ENCODE measurements at regions not wholly inside any gene's neighbourhood (a gene's known extent, or its start where the extent isn't known, plus 50 kb on each side); places are given as distances from the start of the nearest gene placed in this dataset.

DNA sequence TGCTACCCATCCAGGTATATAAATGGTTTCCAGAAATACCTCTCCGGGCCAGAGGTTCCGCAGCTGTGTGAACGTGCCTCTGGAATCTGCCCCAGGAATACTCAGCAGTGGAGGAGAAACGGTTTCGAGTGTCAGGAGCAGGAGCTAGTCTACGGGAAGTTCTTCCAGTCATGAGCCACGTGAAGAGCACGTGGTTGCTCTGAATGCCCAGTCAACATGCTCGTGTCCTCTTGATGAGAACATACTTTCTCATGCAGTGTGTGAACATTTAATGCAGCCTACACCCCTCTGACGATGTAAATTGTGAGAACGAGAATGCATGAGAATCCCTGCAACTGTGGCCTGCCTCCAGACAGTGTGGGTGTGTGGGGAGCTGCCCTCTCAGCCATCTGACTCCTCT, 277.0 kb upstream of the SHH start:
- Histone ChIP-seq H4K20me1 (ENCODE audit: control insufficient read depth, insufficient read depth, low read depth, low read length) (no peaks in the 10 kb centered on the region), H3K36me3 (ENCODE audit: control insufficient read depth, low read length) (no peaks in the 10 kb centered on the region), H3K4me2 (ENCODE audit: low read length) (no peak overlapping the region), H3K4me3 (ENCODE audit: low read length) (no peak overlapping the region), H3K27ac (ENCODE audit: low read depth, low read length) (no peak overlapping the region), H3K27me3 (ENCODE audit: control insufficient read depth, low read length) (no peaks in the 10 kb centered on the region), H3K9me2 (replicated peaks; ENCODE audit: control insufficient read depth, low read length) (no peaks in the 10 kb centered on the region), H3K79me2 (ENCODE audit: control insufficient read depth, low read length) (no peaks in the 10 kb centered on the region), H3K9me3 (ENCODE audit: control insufficient read depth, insufficient read depth, low read length) (no peaks in the 10 kb centered on the region), H3K4me1 (ENCODE audit: control insufficient read depth, low read length) (no peaks in the 10 kb centered on the region), H3F3A (ENCODE audit: control insufficient read depth, insufficient read depth) (no peaks in the 10 kb centered on the region)
- TF ChIP-seq, protein P1, sequence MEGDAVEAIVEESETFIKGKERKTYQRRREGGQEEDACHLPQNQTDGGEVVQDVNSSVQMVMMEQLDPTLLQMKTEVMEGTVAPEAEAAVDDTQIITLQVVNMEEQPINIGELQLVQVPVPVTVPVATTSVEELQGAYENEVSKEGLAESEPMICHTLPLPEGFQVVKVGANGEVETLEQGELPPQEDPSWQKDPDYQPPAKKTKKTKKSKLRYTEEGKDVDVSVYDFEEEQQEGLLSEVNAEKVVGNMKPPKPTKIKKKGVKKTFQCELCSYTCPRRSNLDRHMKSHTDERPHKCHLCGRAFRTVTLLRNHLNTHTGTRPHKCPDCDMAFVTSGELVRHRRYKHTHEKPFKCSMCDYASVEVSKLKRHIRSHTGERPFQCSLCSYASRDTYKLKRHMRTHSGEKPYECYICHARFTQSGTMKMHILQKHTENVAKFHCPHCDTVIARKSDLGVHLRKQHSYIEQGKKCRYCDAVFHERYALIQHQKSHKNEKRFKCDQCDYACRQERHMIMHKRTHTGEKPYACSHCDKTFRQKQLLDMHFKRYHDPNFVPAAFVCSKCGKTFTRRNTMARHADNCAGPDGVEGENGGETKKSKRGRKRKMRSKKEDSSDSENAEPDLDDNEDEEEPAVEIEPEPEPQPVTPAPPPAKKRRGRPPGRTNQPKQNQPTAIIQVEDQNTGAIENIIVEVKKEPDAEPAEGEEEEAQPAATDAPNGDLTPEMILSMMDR (IDR thresholded peaks at IDR 0.05; ENCODE audit: low read depth, low read length, poor library complexity, severe bottlenecking), result no peak
- TF ChIP-seq EZH2phosphoT487 (IDR thresholded peaks at IDR 0.05; ENCODE audit: borderline replicate concordance, low read length), result no peak

DNA sequence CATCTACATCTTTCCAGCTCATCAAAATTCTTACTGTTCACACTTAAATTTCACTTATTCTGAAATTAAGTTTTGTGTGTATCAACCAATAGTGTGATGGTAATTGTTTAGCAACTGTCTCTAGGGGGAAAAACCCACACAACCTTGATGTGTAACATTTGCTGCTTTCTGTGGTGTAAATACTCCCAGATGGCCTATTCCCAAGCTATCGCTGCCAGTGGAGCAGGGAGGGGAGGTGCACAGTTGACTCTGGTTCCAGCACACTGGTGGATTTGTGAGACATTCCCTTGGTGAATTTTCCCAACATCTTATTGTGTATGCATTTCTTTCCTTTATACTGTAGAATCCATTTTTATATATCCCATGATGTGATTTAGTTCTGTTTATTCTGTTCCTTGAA, 275.9 kb upstream of the SHH start:
- Histone ChIP-seq H3K4me1 (ENCODE audit: control insufficient read depth, low read length) (no peaks in the 10 kb centered on the region), H3K4me2 (ENCODE audit: low read length) (no peak overlapping the region), H3K9me2 (replicated peaks; ENCODE audit: control insufficient read depth, low read length) (no peaks in the 10 kb centered on the region), H3K79me2 (ENCODE audit: control insufficient read depth, low read length) (no peaks in the 10 kb centered on the region), H3K4me3 (ENCODE audit: low read length) (no peak overlapping the region), H3K27me3 (ENCODE audit: control insufficient read depth, low read length) (no peaks in the 10 kb centered on the region), H3K36me3 (ENCODE audit: control insufficient read depth, low read length) (no peaks in the 10 kb centered on the region), H3K9me3 (ENCODE audit: control insufficient read depth, insufficient read depth, low read length) (no peaks in the 10 kb centered on the region), H3K27ac (ENCODE audit: low read depth, low read length) (no peak overlapping the region), H4K20me1 (ENCODE audit: control insufficient read depth, insufficient read depth, low read depth, low read length) (no peaks in the 10 kb centered on the region), H3F3A (ENCODE audit: control insufficient read depth, insufficient read depth) (no peaks in the 10 kb centered on the region)
- TF ChIP-seq, protein P1 (IDR thresholded peaks at IDR 0.05; ENCODE audit: low read depth, low read length, poor library complexity, severe bottlenecking), result no peak
- TF ChIP-seq EZH2phosphoT487 (IDR thresholded peaks at IDR 0.05; ENCODE audit: borderline replicate concordance, low read length), result no peak

DNA sequence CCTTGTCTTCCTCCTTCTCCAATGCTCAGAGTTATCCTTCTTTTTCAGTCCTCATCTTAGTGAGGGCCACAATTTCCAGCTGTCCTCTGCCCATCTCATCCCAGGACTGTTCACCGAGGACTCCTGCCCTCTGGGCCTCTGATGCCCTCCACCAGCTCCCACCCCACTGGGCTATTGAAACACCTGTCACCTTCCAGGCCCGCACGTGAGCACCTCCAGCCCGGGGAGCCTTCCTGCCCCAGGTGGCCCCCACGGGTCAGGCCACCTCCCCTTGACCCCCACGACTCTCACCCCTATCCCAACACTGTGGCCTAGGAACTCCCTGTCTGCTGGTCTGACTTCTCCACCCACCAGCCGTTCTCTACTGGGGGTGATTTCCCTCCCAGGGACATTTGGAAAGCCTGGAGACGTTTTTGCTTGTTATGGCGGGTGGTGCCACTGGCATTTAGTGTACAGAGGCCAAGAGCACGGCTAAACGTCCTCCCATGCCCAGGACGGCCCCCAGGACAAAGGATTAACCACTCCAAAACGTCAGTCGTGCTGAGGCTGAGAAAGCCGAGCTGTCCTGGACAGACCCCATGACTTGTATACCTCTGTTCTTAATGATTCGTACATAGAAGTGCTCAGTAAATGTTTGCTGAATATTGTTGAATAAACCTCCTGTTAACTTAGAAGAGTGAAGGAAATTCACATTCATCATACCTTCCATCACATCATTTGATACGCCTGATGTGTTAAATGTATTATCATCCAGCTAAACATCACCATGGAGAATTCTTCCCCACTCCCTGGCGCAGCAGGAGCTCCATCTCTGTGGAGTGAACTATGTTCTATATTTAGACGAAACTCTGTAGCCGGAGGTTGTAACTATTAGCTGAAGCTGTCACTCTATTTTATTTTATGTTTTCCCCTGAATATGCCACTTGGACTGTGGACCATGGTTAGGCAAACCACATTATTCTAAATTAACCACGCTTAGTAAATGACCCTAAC, 270.1 kb upstream of the SHH start:
- H3K9me2 ChIP-seq (replicated peaks; ENCODE audit: control insufficient read depth, low read length), result no peaks in the 10 kb centered on the region
- H3K27ac ChIP-seq (ENCODE audit: low read depth, low read length), result no peak overlapping the region
- no peak overlapping the region for H3K4me2 ChIP-seq (ENCODE audit: low read length)
- no peak for TF ChIP-seq EZH2phosphoT487 (IDR thresholded peaks at IDR 0.05; ENCODE audit: borderline replicate concordance, low read length)
- TF ChIP-seq, protein P1 (IDR thresholded peaks at IDR 0.05; ENCODE audit: low read depth, low read length, poor library complexity, severe bottlenecking), result no peak
- no peaks in the 10 kb centered on the region for H3K9me3 ChIP-seq (ENCODE audit: control insufficient read depth, insufficient read depth, low read length)
- H3K4me1 ChIP-seq (ENCODE audit: control insufficient read depth, low read length), result no peaks in the 10 kb centered on the region
- no peaks in the 10 kb centered on the region for H3K36me3 ChIP-seq (ENCODE audit: control insufficient read depth, low read length)
- no peak overlapping the region for H3K4me3 ChIP-seq (ENCODE audit: low read length)
- H4K20me1 ChIP-seq (ENCODE audit: control insufficient read depth, insufficient read depth, low read depth, low read length), result no peaks in the 10 kb centered on the region
- no peaks in the 10 kb centered on the region for H3F3A ChIP-seq (ENCODE audit: control insufficient read depth, insufficient read depth)
- H3K27me3 ChIP-seq (ENCODE audit: control insufficient read depth, low read length), result no peaks in the 10 kb centered on the region
- no peaks in the 10 kb centered on the region for H3K79me2 ChIP-seq (ENCODE audit: control insufficient read depth, low read length)

All from DOHH2 (cell line).